HPDE6-E6E7 (cell line): ENCODE measurements at regions not wholly inside any gene's neighbourhood (a gene's known extent, or its start where the extent isn't known, plus 50 kb on each side); places are given as distances from the start of the nearest gene placed in this dataset.
"Not testable (repeated sequence)": the region's sequence is repeated elsewhere in the genome, so short reads cannot be mapped to it uniquely, and the experiment has no call there.

Experiments used
- DNase-seq: peaks from one replicate; pipeline ENCODE4 v3.0.0; 2011; ENCODE audit warnings: missing footprints; ENCODE audit errors: extremely low spot score

DNA sequence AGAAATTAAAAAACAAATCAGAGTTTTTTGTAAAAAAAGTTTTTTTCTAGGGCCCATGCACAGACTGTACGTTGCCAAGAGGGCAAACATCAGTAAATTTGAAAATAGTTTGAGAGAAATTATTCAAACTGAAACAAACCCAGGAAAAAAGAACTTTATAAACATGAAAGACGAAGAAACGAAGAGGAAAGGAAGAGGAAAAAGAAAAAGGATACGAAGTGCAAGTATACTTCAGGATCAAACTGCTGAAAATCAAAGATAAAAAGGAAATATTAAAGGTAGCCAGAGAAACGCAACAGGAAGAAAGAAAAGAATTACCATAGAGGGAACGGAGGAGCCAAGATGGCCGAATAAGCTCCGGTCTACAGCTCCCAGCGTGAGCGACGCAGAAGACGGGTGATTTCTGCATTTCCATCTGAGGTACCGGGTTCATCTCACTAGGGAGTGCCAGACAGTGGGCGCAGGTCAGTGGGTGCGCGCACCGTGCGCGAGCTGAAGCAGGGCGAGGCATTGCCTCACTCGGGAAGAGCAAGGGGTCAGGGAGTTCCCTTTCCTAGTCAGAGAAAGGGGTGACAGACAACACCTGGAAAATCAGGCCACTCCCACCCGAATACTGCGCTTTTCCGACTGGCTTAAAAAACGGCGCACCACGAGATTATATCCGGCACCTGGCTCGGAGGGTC is 94.4 kb upstream of the GAS1 start:
- DNase-seq, result not testable (repeated sequence)

DNA sequence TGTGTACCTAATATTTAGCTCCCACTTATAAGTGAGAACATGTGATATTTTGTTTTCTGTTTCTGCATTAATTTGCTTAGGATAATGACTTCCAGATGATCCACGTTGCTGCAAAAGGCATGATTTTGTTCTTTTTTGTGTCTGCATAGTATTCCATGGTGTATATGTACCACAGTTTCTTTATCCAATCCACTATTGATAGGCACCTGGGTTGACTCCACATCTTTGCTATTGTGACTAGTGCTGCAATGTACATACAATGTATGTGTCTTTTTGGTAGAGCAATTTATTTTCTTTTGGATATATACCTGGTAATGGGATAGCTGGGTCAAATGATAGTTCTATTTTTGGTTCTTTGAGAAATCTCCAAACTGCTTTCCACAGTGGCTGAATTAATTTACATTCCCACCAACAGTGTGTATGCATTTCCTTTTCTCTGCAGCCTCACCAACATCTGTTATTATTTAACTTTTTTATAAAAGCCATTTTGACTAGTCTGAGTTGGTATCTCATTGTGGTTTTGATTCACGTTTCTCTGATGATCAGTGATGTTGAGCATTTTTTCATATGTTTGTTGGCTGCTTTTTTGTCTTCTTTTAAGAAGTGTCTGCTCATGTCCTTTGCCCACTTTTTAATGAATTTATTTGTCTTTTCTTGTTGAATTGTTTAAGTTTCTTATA is 102.8 kb upstream of the GAS1 start:
- DNase-seq, result not testable (repeated sequence)

DNA sequence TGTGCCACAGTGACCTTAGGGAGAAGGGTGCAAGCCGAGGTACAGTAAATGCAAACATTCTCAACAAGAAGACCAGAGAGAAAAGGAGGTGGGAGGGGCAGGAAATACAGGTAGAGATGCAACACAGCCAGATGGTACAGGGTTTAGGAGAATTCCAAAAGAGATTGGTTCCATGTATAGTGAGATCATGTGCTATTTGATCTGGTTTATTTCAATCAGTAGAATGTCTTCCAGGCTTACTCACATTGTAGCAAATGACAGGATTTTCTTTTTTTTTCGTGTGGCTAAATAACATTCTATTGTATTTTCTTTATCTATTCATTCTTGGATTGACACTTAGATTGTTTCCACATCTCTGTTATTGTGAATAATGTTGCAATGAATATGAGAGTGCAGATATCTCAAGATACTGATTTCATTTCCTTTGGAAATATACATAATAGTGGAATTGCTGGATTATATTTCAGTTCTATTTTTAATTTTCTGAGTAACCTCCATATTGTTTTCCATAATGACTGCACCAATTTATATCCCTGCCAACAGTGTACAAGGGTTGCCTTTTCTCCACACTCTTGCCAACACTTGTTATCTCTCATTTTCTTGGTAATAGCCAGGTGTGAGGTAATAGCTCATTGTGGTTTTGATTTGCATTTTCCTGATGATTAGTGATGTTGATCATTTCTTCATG is 107.8 kb upstream of the GAS1 start:
- DNase-seq, result no peak

DNA sequence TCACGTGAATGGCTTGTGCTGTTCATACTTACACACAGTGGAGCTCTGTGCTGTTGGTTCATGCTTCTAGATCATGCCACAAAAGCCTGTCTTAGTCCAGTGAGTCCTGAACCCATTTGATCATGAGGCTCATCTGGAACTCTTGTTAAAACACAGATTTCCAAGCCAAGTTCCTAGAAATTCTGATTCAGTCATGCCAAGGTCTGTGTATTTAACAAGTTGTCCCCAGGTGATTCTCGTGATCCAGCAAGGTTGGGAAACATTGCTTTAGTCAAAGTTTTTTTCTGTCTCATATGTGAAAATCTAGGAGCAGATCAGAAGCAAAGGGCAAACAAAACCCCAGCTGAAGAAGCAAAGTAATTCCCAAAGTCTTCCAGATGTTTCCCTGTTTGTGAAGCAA is 112.5 kb upstream of the GAS1 start:
- DNase-seq, result no peak

DNA sequence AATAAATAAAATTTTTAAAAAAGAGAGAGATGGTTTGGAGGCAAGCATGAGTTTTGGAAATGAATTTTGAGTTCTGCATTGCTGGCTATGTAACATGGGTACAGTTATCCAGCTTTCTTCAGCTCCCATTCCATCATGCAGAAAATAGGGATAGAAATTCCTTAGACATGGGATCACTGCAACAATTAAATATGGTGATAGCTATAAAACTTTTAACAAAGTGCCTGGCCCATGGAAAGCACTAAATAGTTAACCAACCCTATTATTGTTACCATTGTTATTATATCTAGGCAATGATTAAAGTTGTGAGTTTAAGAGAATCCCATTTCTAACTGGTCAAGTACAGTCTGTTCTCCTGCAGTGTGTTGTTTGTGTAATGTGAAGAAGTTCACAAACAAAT is 115.4 kb upstream of the GAS1 start:
- no peak for DNase-seq

DNA sequence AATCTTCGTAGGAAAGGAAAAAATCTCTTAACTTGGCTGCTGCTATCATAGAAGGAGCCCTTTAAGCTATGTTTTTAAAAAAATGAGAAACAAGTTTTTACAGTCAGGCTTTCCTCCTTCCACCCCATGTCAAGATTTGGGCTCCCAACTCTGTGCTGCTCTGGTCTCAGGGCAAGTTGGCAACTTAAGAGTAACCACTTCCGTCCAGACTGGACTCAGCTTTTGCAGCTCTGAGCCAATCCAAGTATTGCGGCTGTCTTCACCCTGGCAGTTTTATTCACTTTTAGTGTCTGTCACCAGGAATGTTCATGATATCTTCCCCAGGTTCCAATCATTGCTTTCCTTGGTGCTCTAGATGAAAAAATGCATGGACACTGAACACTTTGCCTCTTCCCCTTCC is 115.9 kb upstream of the GAS1 start:
- no peak for DNase-seq

DNA sequence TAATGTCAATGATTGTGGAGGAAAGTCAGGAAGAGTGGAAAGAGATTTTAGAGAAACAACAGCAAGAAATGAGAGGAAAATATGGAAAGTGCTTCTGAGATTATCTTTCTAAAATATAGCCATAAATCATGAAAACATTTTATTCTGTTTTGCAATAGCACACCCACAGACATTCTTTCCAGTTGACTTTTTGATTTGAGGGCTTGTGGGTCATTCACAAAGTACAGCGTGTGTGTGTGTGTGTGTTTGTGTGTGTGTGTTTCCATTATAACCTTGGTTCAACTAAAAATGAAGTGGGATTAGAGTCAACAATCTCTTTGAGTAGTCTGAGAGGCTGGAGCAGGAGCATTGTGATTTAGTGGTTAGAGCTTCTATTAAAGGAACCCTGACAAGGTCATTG is 116.6 kb upstream of the GAS1 start:
- no peak for DNase-seq

DNA sequence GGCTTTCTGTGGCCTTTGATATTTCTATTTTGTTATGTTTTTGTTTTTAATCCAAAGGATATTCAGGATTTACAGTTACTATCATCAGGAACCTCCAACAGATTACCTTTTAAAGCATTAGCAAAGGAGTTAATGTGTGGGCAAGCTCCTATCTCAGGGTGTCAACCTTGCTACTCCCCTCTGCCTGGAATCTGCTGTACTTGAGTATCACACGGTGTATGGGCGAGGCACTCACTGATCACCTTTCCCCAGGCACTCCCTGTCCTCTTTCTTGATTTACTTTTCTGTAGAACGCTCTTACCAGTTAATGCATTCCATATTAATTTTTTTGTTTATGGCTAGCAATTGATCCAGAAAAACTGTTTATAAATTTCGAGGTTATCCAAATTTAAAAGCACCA is 117.0 kb upstream of the GAS1 start:
- DNase-seq, result no peak

DNA sequence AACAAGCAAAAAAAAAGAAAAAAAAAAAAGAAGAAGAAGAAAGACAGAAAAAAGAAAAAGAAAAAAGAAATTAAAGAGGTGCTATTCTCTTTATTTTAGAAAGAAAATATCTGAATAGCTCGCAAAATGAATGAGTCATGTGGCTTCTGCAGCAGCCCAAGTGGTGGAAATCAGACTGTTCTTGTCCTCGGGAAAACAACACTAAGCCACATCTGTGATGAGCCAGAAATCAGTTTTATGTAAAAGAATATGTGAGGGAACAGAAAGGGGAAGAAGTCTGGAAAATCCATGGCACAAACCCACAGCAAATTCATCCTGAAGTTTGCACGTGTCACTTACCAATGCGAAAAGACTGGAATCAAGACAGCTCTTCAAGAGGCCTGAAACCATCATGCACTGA is 118.7 kb upstream of the GAS1 start:
- no peak for DNase-seq

DNA sequence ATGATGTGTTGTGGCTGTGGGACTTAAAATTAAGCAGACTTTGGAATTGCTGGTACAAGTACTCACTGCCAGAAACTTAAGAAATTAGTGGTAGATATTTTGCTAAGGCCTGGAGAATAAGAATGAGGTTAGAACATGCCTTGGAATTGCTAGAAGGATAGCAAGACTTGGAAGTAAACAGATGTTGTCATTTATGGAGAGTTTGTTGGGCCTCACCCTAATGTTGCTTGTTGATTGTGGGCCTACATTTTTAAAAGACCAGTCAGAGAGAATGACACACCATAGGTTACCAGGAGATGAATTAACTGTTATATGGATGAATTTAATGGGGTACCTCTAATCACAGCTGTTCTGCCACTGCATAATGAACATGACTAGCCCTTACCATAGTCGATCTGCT is 120.1 kb upstream of the GAS1 start:
- no peak for DNase-seq

DNA sequence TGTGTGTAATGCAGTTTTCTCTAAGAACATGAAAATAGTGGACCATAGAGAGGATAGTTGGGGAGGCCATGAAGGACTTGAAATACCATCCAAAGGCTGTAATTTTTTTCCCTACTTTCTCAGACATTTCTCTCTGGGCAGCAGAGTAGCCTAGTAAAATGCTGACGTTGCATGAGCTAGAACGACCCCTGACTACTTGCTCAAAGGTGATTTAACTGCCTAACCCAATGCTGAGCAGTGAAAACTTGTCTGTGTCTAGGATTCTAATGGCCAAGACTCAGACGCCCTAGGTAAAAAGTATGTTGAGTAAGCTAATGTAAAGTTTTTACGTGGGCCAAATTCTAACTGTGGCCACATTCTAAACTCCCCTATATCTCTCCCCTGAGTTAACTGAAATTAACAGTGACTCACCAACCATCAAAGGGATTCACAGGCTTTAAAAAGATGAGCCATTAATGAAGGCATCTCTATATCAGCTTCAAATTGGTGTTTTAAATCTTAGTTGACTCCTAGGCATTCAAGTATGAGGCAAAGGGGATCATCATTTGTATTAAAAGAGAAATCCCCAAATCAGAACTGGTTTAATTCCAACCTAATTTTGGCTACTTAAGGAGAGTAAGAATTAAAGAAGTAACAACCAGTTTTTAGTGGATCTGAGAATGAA is 121.0 kb upstream of the GAS1 start:
- no peak for DNase-seq

DNA sequence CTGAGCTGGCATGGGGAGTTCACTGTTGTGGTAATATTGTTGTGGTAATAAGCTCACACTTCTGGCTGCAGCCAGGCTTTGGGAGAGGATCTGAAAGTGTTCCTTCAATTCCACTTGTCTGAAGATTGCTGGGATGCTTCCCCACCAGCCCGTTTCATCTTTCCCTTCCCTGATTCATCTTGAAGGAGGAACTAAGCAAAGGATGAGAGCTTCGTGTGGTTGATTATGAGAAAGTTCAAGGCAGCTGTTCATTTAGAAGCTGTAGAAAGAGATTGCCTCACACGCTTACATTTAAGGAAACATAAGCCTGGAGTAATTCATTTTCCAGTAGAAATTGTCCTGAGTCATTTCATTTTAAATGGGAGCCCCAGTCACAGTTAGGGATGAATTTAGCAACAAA is 122.4 kb upstream of the GAS1 start:
- no peak for DNase-seq

DNA sequence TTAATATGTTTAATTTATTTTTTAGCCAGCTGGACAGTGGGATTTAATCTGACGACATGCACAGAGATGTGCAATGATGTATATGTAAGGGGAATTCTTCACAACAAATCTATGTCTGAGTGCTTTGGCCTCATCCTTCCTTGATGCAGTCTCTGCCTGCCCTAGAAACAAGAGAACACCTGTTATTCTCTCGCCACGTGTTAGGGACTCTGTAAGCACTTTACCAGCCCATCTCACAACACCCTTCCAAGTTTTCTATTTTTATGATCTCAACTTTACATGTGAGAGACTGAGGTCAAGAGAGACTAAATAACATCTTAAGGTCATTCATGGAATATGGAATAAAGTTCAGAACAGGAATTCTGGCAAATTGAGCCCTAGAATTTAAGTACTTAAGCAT is 123.0 kb upstream of the GAS1 start:
- no peak for DNase-seq

DNA sequence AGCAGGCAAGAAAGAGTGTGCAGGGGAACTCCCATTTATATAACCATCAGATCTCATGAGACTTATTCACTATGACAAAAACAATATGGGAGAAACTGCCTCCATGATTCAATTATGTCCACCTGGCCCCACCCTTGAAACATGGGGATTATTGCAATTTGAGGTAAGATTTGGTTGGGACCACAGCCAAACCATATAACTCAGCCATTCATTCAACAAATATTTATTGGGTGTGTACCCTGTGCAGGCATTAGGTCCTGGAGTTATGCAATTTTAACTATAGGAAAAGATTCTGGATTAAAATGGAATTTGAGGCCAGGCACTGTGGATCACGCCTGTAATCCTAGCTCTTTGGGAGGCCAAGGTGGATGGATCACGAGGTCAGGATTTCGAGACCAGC is 124.2 kb upstream of the GAS1 start:
- no peak for DNase-seq

DNA sequence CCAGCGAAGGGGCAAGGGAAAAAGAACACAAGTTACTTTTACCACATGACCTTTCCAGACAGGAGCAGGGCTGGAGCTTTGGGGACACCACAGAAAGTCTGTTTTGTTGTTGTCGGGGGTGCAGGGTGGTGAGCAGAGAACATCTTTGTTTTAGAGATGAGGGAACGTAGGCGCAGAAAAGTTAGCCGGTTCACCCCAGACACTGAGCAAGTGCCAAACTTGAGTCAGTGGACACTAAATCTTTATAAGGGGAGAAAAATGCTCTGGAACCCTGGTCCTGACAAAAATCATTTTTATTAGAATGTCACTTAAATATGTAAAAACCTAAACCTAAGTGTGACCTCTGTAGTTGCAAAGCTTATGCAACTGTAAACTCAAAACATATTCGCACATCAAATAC is 126.4 kb upstream of the GAS1 start:
- no peak for DNase-seq

DNA sequence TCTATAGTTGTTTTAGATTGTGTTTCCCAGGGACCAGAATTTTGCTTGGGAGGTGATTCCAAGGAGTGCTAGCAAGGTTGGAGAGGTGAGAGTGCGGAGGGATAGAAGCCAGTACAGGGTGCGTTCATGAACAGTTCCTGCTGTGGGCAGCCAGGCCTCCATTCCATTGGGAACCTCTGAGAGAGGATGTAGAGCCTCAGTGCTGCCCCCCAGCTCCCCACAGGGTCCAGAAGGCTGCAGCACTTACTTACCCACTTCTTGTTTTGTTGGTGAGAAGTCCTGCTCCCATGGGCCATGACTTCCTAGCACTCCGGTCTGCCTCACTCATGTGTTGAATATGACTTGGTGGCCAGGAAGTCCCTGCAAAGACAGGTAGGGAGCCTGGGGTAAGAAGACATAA is 128.2 kb upstream of the GAS1 start:
- no peak for DNase-seq

DNA sequence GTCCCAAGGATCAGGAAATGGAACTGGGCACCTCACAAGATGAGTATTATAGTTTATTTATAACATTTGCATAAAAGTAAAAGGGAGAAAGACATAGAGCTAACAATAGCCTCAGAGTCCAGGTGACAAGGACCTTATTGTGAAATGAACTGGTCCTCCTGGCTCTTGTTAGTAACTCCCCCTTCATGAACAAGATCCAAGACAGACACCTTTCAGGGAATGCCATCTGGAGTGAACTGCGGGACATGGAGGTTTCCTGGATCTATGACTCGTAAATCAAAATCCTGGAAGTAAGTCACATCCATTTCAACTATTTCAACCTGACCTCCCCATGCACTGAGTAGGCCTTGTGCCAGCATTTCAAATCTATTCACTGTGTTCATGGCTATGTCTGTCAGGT is 129.5 kb upstream of the GAS1 start:
- no peak for DNase-seq

DNA sequence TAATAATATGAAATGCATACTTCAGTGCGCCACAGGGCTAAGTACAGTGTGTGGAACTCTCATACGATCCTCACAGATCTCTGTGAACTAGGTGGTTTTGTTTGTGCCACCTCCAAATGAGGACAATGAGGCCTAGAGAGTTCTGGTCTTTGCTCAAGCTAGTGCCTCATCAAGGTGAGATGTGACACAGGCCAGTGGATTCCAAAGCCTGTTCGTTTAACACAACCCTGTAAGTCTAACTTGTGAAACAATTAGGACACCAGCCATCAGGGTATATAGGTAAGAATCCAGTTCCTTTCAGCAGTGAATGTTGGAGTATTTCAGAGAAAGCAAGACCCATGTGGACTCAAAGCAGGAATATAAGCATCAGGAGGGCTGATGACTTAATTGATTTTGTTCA is 130.7 kb upstream of the GAS1 start:
- DNase-seq, result no peak

DNA sequence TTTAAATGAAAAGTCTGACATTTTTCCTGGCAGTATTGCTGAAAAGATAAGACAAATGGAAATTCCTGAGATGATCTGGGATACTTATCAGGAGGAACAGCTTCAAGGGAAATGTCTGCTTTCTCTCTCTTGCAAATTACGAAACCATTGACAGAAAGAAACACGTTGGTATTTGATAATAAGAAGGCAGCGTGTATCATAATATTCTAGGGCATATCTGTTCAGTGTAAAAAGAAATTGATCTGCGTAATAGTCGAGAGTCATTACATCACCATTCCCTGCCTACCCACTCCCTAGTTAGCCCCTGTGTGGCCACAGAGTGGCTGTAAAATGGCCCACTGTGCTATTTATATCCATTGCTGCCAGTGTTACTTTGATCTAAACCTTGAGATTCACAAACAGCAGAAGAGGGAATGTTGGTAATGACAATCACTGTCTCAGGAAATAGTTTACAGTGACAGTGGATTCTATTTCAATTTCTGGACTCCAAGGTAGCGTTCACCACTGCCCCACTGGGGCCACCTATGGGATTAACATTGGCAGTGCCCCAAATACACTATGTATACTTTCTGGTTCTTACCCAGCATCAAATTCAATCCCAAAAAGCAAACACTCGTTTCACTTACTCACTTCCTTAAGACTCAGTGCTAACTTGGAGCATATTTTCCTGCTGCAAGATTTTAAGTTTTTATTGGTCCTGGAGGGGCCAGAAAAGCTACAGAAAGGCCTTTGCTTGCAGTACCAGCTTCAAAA is 133.4 kb upstream of the GAS1 start:
- no peak for DNase-seq

DNA sequence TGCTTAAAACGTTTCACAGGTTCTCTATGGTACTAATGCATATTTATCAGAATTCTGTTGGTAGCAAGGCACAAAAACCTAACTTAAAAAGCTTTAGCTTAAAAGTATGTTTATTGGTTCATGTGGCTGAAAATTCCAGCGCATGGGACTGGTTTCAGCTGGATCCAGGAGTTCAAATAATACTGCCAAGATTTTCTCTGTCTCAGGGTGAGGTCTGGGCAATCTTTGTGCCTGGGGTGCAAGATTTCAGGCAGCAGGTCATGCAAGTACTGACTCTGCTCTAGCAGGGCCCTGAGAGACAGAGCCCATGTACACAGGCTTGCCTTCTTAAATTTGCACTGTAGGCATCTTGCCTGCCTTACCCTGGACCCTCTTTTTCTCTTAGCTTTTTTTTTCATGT is 134.2 kb upstream of the GAS1 start:
- no peak for DNase-seq

DNA sequence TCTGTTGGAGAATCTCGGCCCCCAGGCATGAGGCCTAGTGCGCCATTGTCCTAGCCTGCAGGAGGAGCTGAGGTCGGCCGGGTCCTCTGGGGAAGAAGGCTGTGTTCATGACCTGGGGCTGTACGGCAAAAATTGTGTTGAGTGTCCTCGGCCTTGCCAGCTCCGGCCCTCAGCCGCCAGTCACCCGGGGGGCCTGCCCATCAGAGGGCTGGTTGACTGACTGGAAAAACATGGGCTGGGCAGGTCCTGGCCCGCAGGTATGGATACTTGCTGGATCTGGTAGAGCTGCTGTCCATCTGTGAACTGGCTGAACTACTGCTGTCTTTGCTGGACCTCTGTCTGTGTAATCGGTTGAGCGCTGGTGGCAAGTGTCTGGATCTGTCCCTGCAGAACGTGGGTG is 136.7 kb upstream of the GAS1 start:
- no peak for DNase-seq

DNA sequence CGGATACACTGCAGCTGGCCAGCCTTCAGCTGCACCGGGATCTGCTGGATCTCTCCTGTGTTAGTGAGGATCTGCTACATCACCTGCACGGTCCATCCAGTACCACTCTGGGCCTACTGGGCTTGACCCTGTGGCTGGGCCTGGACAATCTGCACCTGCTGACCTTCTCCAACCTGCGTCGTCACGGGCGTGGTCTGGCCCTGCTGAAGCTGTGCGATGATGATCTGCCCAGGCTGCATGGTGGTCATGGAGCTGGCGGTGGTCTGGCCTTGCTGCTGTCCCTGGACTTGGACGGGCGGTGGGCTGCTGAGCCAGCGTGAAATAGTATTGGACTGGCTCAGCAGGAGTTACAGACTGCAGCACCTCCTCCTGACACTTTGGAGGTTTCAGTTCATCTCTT is 137.1 kb upstream of the GAS1 start:
- no peak for DNase-seq
